HepG2 (cell line): ENCODE measurements at regions not wholly inside any gene's neighbourhood (a gene's known extent, or its start where the extent isn't known, plus 50 kb on each side); places are given as distances from the start of the nearest gene placed in this dataset.

Experiments used
- NPAS2 ChIP-seq: sonication (generic); formaldehyde crosslinking; IDR thresholded peaks from 2 replicates; pipeline ENCODE4 v1.8.0; 2022; ENCODE audit warnings: mild to moderate bottlenecking, missing genetic modification reagents, borderline replicate concordance
- POLR2A ChIP-seq, 2 experiments: IDR thresholded peaks; 2 replicates each; pipeline ENCODE4 v1.6.1; 2011; ENCODE audit warnings: low read depth in 2 of 2, low read length in 2 of 2, mild to moderate bottlenecking in 1 of 2, moderate library complexity in 1 of 2; ENCODE audit not compliant: insufficient read depth in 1 of 2
- RAD51 ChIP-seq: fragments of 450-650 bp; IDR thresholded peaks from 2 replicates; pipeline ENCODE4 v1.6.1; 2016; ENCODE audit warnings: borderline replicate concordance
- SIN3B ChIP-seq: fragments of 150-350 bp; IDR thresholded peaks from 2 replicates; pipeline ENCODE4 v1.6.1; 2014; ENCODE audit warnings: low read length
- ZBTB7A ChIP-seq: sonication (generic); formaldehyde crosslinking; IDR thresholded peaks from 2 replicates; pipeline ENCODE4 v1.8.0; 2022; ENCODE audit warnings: mild to moderate bottlenecking, missing genetic modification reagents
- ZNF878 ChIP-seq: sonication (generic); formaldehyde crosslinking; IDR thresholded peaks from 2 replicates; pipeline ENCODE4 v1.8.1; 2023; ENCODE audit warnings: mild to moderate bottlenecking, missing genetic modification reagents, moderate library complexity
- TF ChIP-seq, protein P1 (sequence below): sonication (generic); formaldehyde crosslinking; IDR thresholded peaks from 2 replicates; pipeline ENCODE4 v1.5.0; 2020; ENCODE audit warnings: mild to moderate bottlenecking, missing genetic modification reagents, moderate library complexity

DNA sequence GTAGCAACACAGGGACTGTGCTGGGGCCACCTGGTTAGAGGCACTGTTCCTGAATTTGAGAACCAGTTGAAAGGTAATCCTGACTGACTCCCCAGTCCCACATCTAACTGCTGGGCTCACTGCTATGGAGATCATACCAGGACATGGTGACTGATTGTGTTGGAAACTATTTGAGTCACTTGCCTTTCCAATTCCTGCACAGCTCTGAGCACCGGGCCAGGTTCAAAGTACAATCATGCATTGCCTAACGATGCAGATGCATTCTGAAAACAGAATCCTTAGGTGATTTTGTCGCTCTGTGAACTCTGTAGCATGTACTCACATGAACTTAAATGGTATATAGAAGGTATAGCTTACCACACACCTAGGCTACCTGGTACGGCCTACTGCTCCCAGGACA lies 215.3 kb downstream of the BMP7 start:
- TF ChIP-seq ZNF878 (CRISPR knock-in tag) (no peak), POLR2A (IDR thresholded peaks at IDR 0.05; ENCODE audit: insufficient read depth in 1 of 2, low read depth in 2 of 2, low read length in 2 of 2) (no peak), ZBTB7A (CRISPR knock-in tag) (no peak), SIN3B (no peak), NPAS2 (CRISPR knock-in tag) (no peak), RAD51 (no peak)
- TF ChIP-seq, protein P1, sequence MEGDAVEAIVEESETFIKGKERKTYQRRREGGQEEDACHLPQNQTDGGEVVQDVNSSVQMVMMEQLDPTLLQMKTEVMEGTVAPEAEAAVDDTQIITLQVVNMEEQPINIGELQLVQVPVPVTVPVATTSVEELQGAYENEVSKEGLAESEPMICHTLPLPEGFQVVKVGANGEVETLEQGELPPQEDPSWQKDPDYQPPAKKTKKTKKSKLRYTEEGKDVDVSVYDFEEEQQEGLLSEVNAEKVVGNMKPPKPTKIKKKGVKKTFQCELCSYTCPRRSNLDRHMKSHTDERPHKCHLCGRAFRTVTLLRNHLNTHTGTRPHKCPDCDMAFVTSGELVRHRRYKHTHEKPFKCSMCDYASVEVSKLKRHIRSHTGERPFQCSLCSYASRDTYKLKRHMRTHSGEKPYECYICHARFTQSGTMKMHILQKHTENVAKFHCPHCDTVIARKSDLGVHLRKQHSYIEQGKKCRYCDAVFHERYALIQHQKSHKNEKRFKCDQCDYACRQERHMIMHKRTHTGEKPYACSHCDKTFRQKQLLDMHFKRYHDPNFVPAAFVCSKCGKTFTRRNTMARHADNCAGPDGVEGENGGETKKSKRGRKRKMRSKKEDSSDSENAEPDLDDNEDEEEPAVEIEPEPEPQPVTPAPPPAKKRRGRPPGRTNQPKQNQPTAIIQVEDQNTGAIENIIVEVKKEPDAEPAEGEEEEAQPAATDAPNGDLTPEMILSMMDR (CRISPR knock-in tag), result no peak
